ENCODE measurements at regions not wholly inside any gene's neighbourhood (a gene's known extent, or its start where the extent isn't known, plus 50 kb on each side); places are given as distances from the start of the nearest gene placed in this dataset.

DNA sequence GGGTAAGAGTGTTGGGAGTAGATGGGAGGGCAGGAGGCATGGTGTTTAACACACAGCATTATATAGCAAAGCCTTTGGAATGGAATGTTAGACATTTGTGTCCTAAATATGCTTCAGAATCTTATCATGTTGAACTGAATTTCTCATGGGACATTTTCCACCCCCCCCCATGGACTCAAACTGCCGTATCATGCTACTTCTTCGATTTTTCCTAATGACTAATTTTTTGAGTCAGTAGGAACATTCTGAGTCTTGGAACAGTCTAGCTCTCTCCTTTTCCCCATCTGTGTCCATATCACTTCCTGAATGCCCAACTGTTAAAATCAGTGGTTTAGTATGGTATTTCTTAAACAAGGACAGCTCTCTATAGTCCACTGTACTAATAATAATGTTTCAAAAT is 380.6 kb downstream of the TLE4 start:
- TF ChIP-seq, protein P1, sequence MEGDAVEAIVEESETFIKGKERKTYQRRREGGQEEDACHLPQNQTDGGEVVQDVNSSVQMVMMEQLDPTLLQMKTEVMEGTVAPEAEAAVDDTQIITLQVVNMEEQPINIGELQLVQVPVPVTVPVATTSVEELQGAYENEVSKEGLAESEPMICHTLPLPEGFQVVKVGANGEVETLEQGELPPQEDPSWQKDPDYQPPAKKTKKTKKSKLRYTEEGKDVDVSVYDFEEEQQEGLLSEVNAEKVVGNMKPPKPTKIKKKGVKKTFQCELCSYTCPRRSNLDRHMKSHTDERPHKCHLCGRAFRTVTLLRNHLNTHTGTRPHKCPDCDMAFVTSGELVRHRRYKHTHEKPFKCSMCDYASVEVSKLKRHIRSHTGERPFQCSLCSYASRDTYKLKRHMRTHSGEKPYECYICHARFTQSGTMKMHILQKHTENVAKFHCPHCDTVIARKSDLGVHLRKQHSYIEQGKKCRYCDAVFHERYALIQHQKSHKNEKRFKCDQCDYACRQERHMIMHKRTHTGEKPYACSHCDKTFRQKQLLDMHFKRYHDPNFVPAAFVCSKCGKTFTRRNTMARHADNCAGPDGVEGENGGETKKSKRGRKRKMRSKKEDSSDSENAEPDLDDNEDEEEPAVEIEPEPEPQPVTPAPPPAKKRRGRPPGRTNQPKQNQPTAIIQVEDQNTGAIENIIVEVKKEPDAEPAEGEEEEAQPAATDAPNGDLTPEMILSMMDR (IDR thresholded peaks at IDR 0.05) = no peak
- TF ChIP-seq POLR2A (IDR thresholded peaks at IDR 0.05) = no peak

All from adrenal gland (tissue), 5 donors.